GM12878 (cell line): ENCODE measurements at regions not wholly inside any gene's neighbourhood (a gene's known extent, or its start where the extent isn't known, plus 50 kb on each side); places are given as distances from the start of the nearest gene placed in this dataset.

Source experiments
- ATAC-seq: fragments of 200-7000 bp; cut with Tn5 transposase; 3 replicates; pipeline ENCODE4 v1.9.1; 2020; ENCODE audit warnings: mild to moderate bottlenecking, moderate library complexity
- BruUV-seq: library from RNA; stranded (reverse); fragments of 400-500 nt; replicated peaks from 2 replicates; lab custom pipeline; 2021; lab: Mats Ljungman, UMichigan
- CTCF ChIA-PET: fragments of 300-600 bp; sonication (Branson Sonifier 250); formaldehyde crosslinking; extraction: SDS; loops from one replicate; lab custom pipeline; 2021; ENCODE audit warnings: inconsistent platforms; lab: Yijun Ruan, JAX
- POLR2A ChIA-PET: fragments of 350-600 bp; formaldehyde crosslinking; extraction: SDS; loops from one replicate; lab custom pipeline; 2021; ENCODE audit warnings: inconsistent platforms; lab: Charles Lee
- RAD21 ChIA-PET: fragments of 300-600 bp; sonication (Branson Sonifier 250); formaldehyde crosslinking; loops from one replicate; lab custom pipeline; 2023; ENCODE audit warnings: antibody characterized with exemption; ENCODE audit not compliant: unreplicated experiment; lab: Charles Lee
- SMC1A ChIA-PET: fragments of 300-600 bp; sonication (Branson Sonifier 250); formaldehyde crosslinking; loops from one replicate; lab custom pipeline; 2023; ENCODE audit not compliant: unreplicated experiment, uncharacterized antibody; lab: Charles Lee
- DNase-seq: peaks from one replicate; pipeline ENCODE4 v3.0.0-alpha.2; 2011; ENCODE audit warnings: low read depth, low spot score
- FAIRE-seq: peaks from 3 replicates; lab custom pipeline; 2011; peaks lifted over from hg19 to GRCh38; lab: Jason Lieb, UNC
- H2AFZ ChIP-seq: 2 replicates; pipeline ENCODE4 v1.6.0; 2011; ENCODE audit warnings: low read depth, low read length, control low read depth; ENCODE audit not compliant: control insufficient read depth
- H3K27ac ChIP-seq: 2 replicates; pipeline ENCODE4 v1.5.1; 2011; ENCODE audit warnings: control low read depth; ENCODE audit not compliant: control insufficient read depth, insufficient read depth
- H3K27me3 ChIP-seq, 2 experiments: replicated peaks in 1 of 2; 2 replicates each; pipeline versions ENCODE4 v1.6.0 to v1.6.1; 2011; ENCODE audit warnings: low read length in 1 of 2; ENCODE audit not compliant: control insufficient read depth in 2 of 2, insufficient read depth in 2 of 2
- H3K36me3 ChIP-seq, 2 experiments: 2 replicates each; pipeline ENCODE4 v1.5.1; 2011; ENCODE audit warnings: low read length in 1 of 2; ENCODE audit not compliant: control insufficient read depth in 2 of 2, insufficient read depth in 2 of 2
- H3K4me1 ChIP-seq: 2 replicates; pipeline ENCODE4 v1.6.1; 2011; ENCODE audit warnings: mild to moderate bottlenecking, low read length, moderate library complexity, mixed read lengths; ENCODE audit not compliant: control insufficient read depth, insufficient read depth
- H3K4me2 ChIP-seq: 2 replicates; pipeline ENCODE4 v1.6.0; 2011; ENCODE audit warnings: control low read depth; ENCODE audit not compliant: control insufficient read depth, insufficient read depth
- H3K4me3 ChIP-seq: fragments of 200-600 bp; sonication (generic); 2 replicates; pipeline ENCODE4 v1.5.1; 2016
- H3K79me2 ChIP-seq: 2 replicates; pipeline ENCODE4 v1.6.0; 2011; ENCODE audit warnings: low read length; ENCODE audit not compliant: control insufficient read depth, insufficient read depth
- H3K9ac ChIP-seq: 2 replicates; pipeline ENCODE4 v1.8.0; 2011; ENCODE audit warnings: low read length, control low read depth, mixed read lengths; ENCODE audit not compliant: control insufficient read depth, insufficient read depth
- H3K9me3 ChIP-seq: replicated peaks from 3 replicates; pipeline ENCODE4 v1.5.1; 2011; ENCODE audit warnings: mild to moderate bottlenecking, low read length; ENCODE audit not compliant: control insufficient read depth, insufficient read depth
- H4K20me1 ChIP-seq: 2 replicates; pipeline ENCODE4 v1.6.0; 2011; ENCODE audit not compliant: control insufficient read depth, insufficient read depth
- RBBP5 ChIP-seq: fragments of 200-600 bp; sonication (generic); conservative IDR thresholded peaks from 2 replicates; pipeline ENCODE4 v1.6.1; 2016
- ZZZ3 ChIP-seq: IDR thresholded peaks from 2 replicates; pipeline ENCODE4 v1.6.1; 2011; ENCODE audit warnings: low read depth; ENCODE audit not compliant: control insufficient read depth, insufficient read length
- WGBS: methylation state at CpG from one replicate; pipeline ENCODE4 v1.1.6; 2016; ENCODE audit warnings: low lambda C conversion rate; ENCODE audit not compliant: insufficient replicate concordance, insufficient coverage; ENCODE audit errors: missing lambda C conversion rate; 5-methylcytosine and 5-hydroxymethylcytosine counted together
- in situ Hi-C: fragments of 300-500 bp; cut with MboI; formaldehyde crosslinking; loops from 9 replicates; pipeline ENCODE4 v1.14.3; 2018; ENCODE audit warnings: mixed read lengths
- intact Hi-C: fragments of 100-400 bp; cut with micrococcal nuclease; formaldehyde crosslinking; loops from one replicate; pipeline ENCODE4 v1.14.2; 2022; ENCODE audit not compliant: unreplicated experiment
- TF ChIP-seq, protein P1 (sequence below), 3 experiments: IDR thresholded peaks in 2 of 3; conservative IDR thresholded peaks in 1 of 3; 2 replicates each; pipeline ENCODE4 v1.5.1; 2011; ENCODE audit warnings: low read depth in 3 of 3, low read length in 3 of 3, mild to moderate bottlenecking in 3 of 3, control low read depth in 2 of 3, moderate library complexity in 2 of 3, inconsistent platforms in 1 of 3, mixed read lengths in 1 of 3; ENCODE audit not compliant: control insufficient read depth in 2 of 3, insufficient read depth in 1 of 3; ENCODE audit errors: extremely low read depth in 1 of 3
- TF ChIP-seq, protein P2 (sequence below): IDR thresholded peaks from 2 replicates; pipeline ENCODE4 v1.6.1; 2012; ENCODE audit warnings: low read depth, low read length, improper control_type of control experiment

DNA sequence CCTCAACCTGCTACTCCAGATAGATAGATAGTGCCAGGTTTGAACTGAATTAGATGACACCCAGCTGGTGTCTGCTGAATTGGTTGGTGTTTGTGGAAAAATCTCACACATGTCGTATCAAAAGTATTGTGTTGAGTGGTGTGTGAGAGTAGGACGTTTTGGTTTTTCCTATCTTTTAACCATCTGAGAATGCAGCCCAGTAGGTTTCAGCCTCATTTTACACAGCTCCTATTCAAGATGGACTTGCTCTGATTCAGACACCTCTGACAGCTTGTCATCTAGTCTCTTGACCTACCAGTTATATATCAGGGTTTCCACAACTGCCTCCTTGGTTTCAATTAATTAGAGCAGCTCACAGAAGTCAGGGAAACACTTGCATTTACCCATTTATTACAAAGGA lies 254.4 kb downstream of the KTN1 start:
- ChIA-PET CTCF (interaction anchor here (1.0 kb wide), 1 partner anchor 11 kb away, joined by 3 read pairs; no protein-coding TSS in a partner anchor), RAD21 (interaction anchor here (0.5 kb wide), 1 partner anchor 758 kb away, joined by 3 read pairs; no protein-coding TSS in a partner anchor), POLR2A (no interaction called here), SMC1A (interaction anchor here (1.4 kb wide), 1 partner anchor 33 kb away, joined by 3 read pairs; no protein-coding TSS in a partner anchor)
- no peak overlapping the region for H3K4me2 ChIP-seq
- no peaks in the 10 kb centered on the region for H4K20me1 ChIP-seq
- in situ Hi-C loops (no loop called here), intact Hi-C loops (no loop called here)
- H3K4me1 ChIP-seq, result no peaks in the 10 kb centered on the region
- H3K4me3 ChIP-seq, result no peak overlapping the region
- H3K27ac ChIP-seq, result no peak overlapping the region
- WGBS, result 0% methylated on average over 2 of the region's 2 CpGs
- BruUV-seq, result no TSS peak
- no peaks in the 10 kb centered on the region for H3K36me3 ChIP-seq
- H3K9ac ChIP-seq, result no peak overlapping the region
- H3K27me3 ChIP-seq, result no peaks in the 10 kb centered on the region
- TF ChIP-seq, protein P1, sequence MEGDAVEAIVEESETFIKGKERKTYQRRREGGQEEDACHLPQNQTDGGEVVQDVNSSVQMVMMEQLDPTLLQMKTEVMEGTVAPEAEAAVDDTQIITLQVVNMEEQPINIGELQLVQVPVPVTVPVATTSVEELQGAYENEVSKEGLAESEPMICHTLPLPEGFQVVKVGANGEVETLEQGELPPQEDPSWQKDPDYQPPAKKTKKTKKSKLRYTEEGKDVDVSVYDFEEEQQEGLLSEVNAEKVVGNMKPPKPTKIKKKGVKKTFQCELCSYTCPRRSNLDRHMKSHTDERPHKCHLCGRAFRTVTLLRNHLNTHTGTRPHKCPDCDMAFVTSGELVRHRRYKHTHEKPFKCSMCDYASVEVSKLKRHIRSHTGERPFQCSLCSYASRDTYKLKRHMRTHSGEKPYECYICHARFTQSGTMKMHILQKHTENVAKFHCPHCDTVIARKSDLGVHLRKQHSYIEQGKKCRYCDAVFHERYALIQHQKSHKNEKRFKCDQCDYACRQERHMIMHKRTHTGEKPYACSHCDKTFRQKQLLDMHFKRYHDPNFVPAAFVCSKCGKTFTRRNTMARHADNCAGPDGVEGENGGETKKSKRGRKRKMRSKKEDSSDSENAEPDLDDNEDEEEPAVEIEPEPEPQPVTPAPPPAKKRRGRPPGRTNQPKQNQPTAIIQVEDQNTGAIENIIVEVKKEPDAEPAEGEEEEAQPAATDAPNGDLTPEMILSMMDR (IDR thresholded peaks at IDR 0.05 in 2 of 3, conservative IDR thresholded peaks at IDR 0.05 in 1 of 3; ENCODE audit: control insufficient read depth in 2 of 3, extremely low read depth in 1 of 3, insufficient read depth in 1 of 3, low read depth in 3 of 3, low read length in 3 of 3), result no peak
- TF ChIP-seq, protein P2, sequence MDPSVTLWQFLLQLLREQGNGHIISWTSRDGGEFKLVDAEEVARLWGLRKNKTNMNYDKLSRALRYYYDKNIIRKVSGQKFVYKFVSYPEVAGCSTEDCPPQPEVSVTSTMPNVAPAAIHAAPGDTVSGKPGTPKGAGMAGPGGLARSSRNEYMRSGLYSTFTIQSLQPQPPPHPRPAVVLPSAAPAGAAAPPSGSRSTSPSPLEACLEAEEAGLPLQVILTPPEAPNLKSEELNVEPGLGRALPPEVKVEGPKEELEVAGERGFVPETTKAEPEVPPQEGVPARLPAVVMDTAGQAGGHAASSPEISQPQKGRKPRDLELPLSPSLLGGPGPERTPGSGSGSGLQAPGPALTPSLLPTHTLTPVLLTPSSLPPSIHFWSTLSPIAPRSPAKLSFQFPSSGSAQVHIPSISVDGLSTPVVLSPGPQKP, result no peak
- TF ChIP-seq RBBP5 (no peak), ZZZ3 (no peak)
- DNase-seq (no peak), ATAC-seq (peak; percentile 73), FAIRE-seq (no peak)
- no peaks in the 10 kb centered on the region for H3K9me3 ChIP-seq
- no peaks in the 10 kb centered on the region for H3K79me2 ChIP-seq
- no peak overlapping the region for H2AFZ ChIP-seq
